AG04450 (cell line): ENCODE measurements at regions not wholly inside any gene's neighbourhood (a gene's known extent, or its start where the extent isn't known, plus 50 kb on each side); places are given as distances from the start of the nearest gene placed in this dataset.

Experiments used
- CTCF ChIA-PET: fragments of 300-600, 350-600 bp; formaldehyde crosslinking; extraction: SDS; loops from one replicate; lab custom pipeline; 2022; ENCODE audit warnings: antibody characterized with exemption, inconsistent platforms; lab: Charles Lee
- POLR2A ChIA-PET: fragments of 350-600 bp; formaldehyde crosslinking; extraction: SDS; loops from one replicate; lab custom pipeline; 2021; ENCODE audit warnings: antibody characterized with exemption, inconsistent platforms; lab: Yijun Ruan, JAX
- DNase-seq: peaks from one replicate; pipeline ENCODE4 v3.0.0-alpha.2; 2011; ENCODE audit warnings: low read depth, low spot score
- H3K27ac ChIP-seq: one replicate; pipeline ENCODE4 v1.5.1; 2012; ENCODE audit warnings: low read depth, low read length, control low read depth
- H3K27me3 ChIP-seq: one replicate; pipeline ENCODE4 v1.6.0; 2012; ENCODE audit warnings: low read length; ENCODE audit not compliant: control insufficient read depth, insufficient read depth
- H3K4me3 ChIP-seq: 2 replicates; pipeline ENCODE4 v1.5.1; 2011; ENCODE audit warnings: mild to moderate bottlenecking, low read depth, low read length, control low read depth
- H3K9me3 ChIP-seq: 2 replicates; pipeline ENCODE4 v1.5.1; 2012; ENCODE audit warnings: low read length; ENCODE audit not compliant: control insufficient read depth, insufficient read depth
- TF ChIP-seq, protein P1 (sequence below): IDR thresholded peaks from 2 replicates; pipeline ENCODE4 v1.5.1; 2011; ENCODE audit warnings: low read depth, low read length, control low read depth, inconsistent platforms

DNA sequence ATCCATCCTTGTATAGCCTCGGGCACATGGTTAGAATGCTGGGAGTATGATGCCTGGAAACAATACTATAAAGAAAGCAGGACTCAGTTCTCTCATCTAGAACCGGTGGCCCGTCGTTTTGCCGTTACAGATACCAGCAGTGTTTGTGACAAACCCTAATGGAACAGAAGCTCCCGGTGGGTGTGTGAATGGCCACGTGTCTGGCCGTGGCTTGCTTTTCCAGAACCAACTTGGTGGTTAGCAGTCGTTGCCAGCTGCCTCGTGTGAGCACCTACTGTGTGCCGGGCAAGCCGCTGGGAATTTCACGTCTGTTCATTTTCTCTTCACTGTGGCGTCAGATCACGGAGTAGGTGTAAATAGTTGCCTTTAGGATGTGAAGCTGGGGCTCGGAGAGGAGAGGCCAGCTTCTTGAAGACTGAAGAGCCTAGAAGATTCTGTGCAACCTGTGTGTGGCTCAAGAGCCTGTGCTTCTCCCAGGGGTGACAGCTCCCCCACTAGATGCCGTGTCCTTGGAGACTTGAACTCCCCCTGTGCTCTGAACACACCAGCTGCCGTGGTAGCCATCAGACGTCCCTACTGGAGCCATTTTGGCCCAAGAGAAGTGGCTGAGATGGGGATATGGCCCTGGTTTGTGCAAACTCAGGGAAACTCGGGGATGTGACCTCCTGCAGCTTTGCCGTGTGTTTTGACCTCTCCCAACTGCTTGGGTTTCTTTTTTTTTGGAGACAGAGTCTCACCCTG is 57.5 kb upstream of the PPARA start:
- no peak overlapping the region for H3K4me3 ChIP-seq
- no peak for DNase-seq
- peak overlapping the region; percentile 21 for H3K27ac ChIP-seq
- ChIA-PET CTCF (interaction anchor here (0.8 kb wide), 1 partner anchor 87 kb away, joined by 3 read pairs; no protein-coding TSS in a partner anchor), POLR2A (interaction anchor here (0.7 kb wide), 1 partner anchor 92 kb away, joined by 3 read pairs; no protein-coding TSS in a partner anchor)
- no peaks in the 10 kb centered on the region; the same call in 1 of the 2 replicates for H3K9me3 ChIP-seq
- TF ChIP-seq, protein P1, sequence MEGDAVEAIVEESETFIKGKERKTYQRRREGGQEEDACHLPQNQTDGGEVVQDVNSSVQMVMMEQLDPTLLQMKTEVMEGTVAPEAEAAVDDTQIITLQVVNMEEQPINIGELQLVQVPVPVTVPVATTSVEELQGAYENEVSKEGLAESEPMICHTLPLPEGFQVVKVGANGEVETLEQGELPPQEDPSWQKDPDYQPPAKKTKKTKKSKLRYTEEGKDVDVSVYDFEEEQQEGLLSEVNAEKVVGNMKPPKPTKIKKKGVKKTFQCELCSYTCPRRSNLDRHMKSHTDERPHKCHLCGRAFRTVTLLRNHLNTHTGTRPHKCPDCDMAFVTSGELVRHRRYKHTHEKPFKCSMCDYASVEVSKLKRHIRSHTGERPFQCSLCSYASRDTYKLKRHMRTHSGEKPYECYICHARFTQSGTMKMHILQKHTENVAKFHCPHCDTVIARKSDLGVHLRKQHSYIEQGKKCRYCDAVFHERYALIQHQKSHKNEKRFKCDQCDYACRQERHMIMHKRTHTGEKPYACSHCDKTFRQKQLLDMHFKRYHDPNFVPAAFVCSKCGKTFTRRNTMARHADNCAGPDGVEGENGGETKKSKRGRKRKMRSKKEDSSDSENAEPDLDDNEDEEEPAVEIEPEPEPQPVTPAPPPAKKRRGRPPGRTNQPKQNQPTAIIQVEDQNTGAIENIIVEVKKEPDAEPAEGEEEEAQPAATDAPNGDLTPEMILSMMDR, result no peak
- H3K27me3 ChIP-seq, result no peaks in the 10 kb centered on the region

DNA sequence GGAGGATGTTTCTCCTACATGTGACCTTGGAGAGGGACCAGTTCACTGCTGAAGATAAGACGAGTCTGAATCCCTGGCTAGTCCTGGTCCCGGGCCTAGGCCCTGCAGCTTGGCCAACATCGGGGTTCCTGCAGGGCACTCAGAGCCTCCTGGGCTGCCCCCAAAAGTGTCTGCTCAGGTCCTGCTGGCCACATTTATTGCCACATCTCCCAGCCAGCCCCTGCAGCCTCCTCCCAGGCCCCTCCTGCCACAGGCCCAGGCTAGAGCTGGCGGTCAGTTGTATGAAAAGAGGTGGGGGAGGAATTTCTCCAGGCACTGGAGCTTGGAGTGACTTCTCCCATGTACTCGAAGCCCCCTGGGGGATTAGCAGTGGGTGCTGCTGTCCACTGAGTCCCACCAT is 56.5 kb upstream of the PPARA start:
- no peak for DNase-seq
- CTCF ChIA-PET, result interaction anchor here (0.6 kb wide), 1 partner anchor 88 kb away, joined by 4 read pairs; no protein-coding TSS in a partner anchor
- H3K27ac ChIP-seq, result peak overlapping the region; percentile 47
- POLR2A ChIA-PET, result interaction anchor here (0.6 kb wide), 1 partner anchor 63 kb away, joined by 3 read pairs; no protein-coding TSS in a partner anchor
- no peaks in the 10 kb centered on the region for H3K27me3 ChIP-seq
- H3K4me3 ChIP-seq, result no peak overlapping the region
- TF ChIP-seq, protein P1, result no peak
- H3K9me3 ChIP-seq, result no peaks in the 10 kb centered on the region; the same call in 1 of the 2 replicates

DNA sequence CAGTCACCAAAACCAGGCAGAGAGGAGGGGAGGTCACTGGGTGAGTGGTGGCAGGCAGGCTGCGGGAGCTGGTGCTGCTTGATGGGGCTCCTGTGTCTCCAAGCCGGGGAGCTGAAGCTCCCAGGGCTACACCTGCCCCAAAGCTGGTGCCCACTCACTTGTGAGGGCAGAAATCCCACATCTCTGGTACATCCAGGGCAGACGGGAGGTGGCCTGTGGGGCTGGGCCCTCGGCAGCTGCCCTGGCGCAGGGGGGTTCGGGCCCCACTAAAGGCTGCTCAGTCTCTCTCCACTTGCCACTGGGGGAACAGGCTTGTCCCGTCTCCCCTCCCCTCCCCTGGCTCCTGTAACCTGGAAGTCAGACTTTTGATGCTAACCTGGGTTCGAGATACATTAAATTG is 55.6 kb upstream of the PPARA start:
- Histone ChIP-seq H3K27ac (no peak overlapping the region), H3K27me3 (no peaks in the 10 kb centered on the region), H3K9me3 (no peaks in the 10 kb centered on the region; the same call in 1 of the 2 replicates), H3K4me3 (no peak overlapping the region)
- TF ChIP-seq, protein P1, result no peak
- no peak for DNase-seq
- CTCF ChIA-PET, result interaction anchor here (0.6 to 0.9 kb wide), 3 partner anchors 82 to 99 kb away, joined by 3 to 4 read pairs (median 3); no protein-coding TSS in a partner anchor
- POLR2A ChIA-PET, result no interaction called here

- no peak overlapping the region for H3K27ac ChIP-seq
- no peak overlapping the region for H3K4me3 ChIP-seq
- CTCF ChIA-PET, result no interaction called here
- POLR2A ChIA-PET, result no interaction called here
- H3K9me3 ChIP-seq, result no peaks in the 10 kb centered on the region
- TF ChIP-seq, protein P1, result no peak
- no peak for DNase-seq
- no peaks in the 10 kb centered on the region for H3K27me3 ChIP-seq
These were observed 54.3 kb upstream of the PPARA start for GRCh38 chr22:46096051-46096450.

GRCh38 chr22:46096706-46097230 is 53.6 kb upstream of the PPARA start:
- TF ChIP-seq, protein P1, result no peak
- POLR2A ChIA-PET, result no interaction called here
- no peaks in the 10 kb centered on the region for H3K9me3 ChIP-seq
- no peaks in the 10 kb centered on the region for H3K27me3 ChIP-seq
- H3K4me3 ChIP-seq, result no peak overlapping the region
- CTCF ChIA-PET, result no interaction called here
- H3K27ac ChIP-seq, result no peak overlapping the region
- no peak for DNase-seq
